SW 1271 (cell line): ENCODE measurements at regions not wholly inside any gene's neighbourhood (a gene's known extent, or its start where the extent isn't known, plus 50 kb on each side); places are given as distances from the start of the nearest gene placed in this dataset.

Source experiments
- DNase-seq, 2 experiments: peaks; one replicate each; lab custom pipeline; 2025; lab: John Stamatoyannopoulos, UW

DNA sequence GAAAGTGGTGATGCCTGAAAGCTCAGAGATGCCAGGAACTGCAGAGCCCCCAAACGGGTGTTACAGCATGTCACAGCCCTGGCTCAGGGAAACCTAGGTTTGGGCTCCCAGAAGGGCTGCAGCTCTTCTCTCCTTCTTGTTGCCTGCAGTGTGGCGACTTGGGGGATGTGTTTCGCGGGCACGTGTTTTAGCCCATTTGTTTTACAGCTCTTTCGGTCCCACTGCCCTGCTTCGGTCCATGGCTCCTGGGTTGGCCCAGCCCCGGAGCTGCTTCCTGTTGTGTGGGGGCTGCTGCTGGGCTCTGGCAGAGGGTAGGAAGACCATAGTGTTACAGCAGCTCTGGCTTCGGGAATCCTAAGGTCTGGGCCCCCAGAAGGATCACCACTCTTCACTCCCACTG is 222.9 kb upstream of the RIOK2 start:
- no peak for DNase-seq

DNA sequence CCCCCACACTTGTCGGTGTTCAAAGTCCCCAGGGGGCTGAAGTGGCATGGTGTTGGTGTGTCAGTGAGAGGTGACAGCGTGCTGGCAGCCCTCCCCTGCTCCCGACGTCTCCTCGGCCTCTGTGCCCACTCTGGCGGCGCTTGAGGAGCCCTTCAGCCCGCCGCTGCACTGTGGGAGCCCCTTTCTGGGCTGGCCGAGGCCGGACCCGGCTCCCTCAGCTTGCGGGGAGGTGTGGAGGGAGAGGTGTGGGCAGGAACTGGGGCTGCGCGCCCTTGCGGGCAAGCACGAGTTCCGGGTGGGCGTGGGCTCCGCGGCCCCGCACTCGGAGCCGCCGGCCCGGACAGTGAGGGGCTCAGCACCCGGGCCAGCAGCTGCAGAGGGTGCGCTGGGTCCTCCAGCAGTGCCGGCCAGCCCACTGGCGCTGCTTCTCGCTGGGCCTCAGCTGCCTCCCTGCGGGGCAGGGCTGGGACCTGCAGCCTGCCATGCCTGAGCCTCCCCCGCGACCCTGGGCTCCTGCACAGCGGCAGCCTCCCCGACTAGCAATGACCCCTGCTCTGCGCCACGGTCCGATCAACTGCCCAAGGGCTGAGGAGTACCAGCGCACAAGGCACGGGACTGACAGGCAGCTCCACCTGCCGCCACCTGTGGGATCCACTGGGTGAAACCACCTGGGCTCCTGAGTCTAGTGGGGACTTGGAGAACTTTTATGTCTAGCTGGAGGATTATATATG is 224.1 kb upstream of the RIOK2 start:
- DNase-seq, result no peak

- no peak for DNase-seq
Measured at GRCh38 chr5:97408331-97408730, 225.3 kb upstream of the RIOK2 start.

DNA sequence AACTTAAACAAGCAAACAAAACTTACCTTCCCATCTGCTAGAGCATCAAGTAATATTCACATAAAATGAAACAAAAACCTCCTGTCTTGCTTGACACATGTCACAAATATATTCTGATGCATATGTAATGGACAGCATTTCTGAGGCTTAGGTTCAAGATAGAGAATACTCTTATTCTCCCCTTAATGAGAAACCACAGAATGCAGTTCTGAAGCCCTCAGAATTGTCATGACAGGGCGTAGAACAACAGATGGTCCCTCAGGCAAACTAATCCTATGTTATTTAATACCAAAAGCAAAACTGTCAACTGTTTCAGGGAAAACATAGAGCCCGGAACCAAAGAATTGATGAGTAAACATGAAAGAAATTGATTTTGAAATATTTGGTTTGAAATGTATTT is 229.9 kb upstream of the RIOK2 start:
- no peak for DNase-seq

DNA sequence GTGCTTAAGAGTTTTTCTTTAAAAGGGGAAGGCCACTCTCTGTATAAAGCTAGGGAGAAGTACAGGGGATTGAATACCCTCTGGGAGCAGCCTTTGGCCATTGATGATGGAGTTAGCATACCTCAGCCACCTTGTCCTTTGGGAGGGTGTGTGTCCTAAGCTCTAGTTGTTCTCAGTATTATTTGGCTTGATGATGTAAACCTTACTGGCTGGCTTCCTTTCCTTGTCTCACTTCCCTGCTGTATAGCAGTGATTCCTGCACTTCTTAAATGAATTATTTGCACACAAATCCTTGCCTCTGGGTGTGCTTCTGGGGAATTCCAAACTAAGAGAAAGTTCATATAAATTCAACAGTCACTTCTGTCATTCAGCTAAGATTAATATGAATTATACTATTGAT is 234.9 kb upstream of the RIOK2 start:
- no peak for DNase-seq

DNA sequence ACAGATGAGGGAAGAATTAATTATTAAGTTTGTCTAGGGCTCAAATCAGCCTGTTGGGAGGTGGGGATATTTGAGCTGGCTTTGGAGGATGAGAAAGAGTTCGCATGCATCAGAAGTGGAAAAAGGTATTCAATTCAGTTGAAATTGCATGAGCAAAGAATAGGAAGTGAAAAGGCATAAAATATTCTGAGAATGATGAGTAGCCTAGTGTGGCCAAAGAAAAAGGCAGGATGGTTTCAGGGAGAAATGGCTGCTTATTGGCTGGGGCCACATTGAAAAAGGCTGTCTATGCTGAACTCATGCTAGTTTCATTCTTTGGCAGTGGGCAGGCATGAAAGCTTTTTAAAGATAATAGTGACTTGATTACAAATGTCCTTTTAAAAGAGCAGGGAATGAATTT is 235.4 kb upstream of the RIOK2 start:
- DNase-seq, result no peak

DNA sequence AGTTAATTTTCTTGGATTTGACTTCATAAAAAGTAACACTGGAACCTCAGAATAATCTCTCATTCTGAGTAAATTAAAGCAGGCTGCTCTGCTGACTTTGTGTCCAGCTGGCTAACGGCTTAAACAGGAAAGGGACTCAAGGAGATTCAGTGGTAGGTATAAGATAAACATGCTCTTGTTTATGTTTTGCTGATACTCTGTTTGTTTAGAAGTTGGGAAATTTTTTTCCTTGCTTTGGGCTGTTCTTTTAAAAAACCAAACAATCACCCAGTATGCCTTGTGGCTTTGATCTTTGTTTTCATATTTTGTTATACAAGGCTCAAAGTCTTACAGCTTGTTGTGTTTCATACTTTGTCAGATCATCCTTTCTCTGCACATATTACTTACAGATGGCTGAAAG is 237.6 kb upstream of the RIOK2 start:
- DNase-seq, result no peak

GRCh38 chr5:97422678-97423077 is 239.6 kb upstream of the RIOK2 start:
- DNase-seq, result no peak

DNA sequence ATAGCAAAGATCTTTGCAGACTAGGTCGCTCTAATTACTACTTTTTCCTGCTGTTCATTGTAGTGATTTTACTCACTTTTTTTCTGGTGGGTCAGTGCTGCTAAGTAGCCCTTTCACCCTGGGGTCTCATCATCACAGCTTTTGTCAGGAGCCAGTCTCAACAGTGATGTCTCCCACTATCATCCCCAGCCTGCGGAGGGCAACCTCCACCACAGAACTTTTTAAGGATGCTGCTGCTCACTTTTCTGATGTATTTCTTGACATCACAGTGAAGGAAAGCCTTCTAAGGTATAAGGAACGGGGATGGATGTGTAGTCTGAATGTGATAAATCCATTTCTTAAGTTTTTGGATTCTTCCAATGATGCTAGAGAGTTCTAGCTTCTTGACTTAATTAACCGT is 242.5 kb upstream of the RIOK2 start:
- DNase-seq, result peak in 1 of 2 experiments; percentile 21

- no peak for DNase-seq
Measured at GRCh38 chr5:97427235-97427634, 244.2 kb upstream of the RIOK2 start.

- no peak for DNase-seq
Measured at GRCh38 chr5:97434021-97434420, 251.0 kb upstream of the RIOK2 start.

DNA sequence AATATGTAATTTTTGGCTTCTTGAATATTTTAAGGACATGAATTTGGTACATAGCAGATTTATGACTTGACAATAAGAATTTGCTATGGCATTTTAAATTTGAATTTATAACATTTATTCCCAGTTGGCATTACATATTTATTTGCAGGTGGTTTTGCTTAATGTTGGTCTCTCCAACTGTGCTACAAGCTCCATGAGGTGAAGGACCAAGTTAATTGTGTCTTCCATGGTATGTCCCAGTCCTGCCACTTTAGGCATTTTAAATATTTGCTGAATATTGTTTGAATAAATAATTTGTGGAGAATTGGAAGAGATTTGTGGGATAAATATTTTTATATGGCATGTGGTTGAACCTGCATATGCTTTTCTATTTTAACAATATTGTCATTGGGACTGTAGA is 253.4 kb upstream of the RIOK2 start:
- no peak for DNase-seq

GRCh38 chr5:97443740-97444139 is 260.7 kb upstream of the RIOK2 start:
- no peak for DNase-seq

DNA sequence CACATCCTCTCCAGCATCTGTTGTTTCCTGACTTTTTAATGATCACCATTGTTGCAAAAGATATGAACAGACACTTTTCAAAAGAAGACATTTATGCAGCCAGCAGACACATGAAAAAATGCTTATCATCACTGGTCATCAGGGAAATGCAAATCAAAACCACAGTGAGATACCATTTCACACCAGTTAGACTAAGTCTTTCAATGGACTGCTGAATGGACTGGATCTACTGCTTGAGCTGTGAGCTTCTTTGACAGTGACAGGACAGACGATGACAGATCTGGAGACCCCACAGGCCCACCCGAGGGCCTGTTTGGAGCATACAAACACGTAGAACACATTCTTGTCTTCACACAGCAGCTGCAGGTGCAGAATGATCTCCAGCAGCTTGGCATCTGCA is 266.1 kb upstream of the RIOK2 start:
- no peak for DNase-seq

- DNase-seq, result no peak
Measured at GRCh38 chr5:97452646-97453045, 269.6 kb upstream of the RIOK2 start.

DNA sequence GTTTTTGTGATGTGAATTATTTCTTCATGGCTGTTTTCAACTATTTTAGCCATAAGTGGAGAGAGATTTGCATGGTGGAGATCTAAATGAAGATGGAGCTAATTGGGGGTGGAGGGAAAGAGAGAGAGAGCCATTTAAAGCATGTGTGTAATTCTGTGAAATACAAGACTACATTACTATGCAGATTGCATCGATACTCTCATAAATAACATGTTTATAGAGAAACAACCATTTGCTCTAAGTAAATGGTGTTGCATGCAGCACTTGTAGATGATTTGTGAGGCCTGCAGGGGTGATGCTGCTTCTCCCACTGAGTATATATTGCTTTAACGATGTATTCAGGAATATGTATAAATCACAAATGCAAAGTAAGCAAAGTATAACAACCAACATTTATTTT is 270.2 kb upstream of the RIOK2 start:
- no peak for DNase-seq

DNA sequence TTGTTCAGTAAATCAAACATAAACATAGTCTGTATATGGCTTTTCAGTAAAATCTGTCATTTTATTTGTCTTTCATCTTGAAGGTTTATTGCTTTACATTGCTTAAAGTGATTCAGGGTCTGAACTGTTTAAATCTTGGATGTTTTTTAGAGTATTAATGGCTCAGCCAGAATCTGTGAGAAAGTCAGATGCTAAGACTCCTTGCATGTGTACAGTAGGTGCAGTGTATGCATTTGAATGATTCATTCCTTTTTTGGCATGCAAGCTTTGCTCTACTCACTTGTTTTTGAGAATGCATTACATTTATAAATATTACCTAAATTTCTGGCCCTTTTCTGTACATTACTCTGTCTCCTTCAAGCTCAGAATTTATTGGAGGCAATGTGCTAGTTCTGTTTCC is 271.0 kb upstream of the RIOK2 start:
- no peak for DNase-seq

GRCh38 chr5:97455996-97456395 is 272.9 kb upstream of the RIOK2 start:
- no peak for DNase-seq

DNA sequence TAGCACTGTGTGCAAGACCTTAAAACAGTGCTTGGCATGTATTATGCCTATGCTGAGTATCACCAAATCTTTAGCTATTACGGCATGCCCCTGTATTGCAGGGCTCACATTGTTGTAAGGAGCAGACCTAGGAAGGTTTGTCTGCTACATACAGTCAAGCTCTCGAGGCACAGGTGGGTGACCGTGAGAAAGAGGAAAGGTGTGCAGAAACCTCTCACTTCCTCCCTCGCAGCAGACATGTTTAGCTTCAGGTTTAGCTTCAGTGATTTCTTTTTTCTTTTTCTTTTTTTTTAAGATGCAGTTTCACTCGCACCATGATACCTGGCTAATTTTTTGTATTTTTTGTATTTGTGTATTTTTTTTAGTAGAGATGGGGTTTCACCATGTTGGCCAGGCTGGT is 275.8 kb upstream of the RIOK2 start:
- no peak for DNase-seq

DNA sequence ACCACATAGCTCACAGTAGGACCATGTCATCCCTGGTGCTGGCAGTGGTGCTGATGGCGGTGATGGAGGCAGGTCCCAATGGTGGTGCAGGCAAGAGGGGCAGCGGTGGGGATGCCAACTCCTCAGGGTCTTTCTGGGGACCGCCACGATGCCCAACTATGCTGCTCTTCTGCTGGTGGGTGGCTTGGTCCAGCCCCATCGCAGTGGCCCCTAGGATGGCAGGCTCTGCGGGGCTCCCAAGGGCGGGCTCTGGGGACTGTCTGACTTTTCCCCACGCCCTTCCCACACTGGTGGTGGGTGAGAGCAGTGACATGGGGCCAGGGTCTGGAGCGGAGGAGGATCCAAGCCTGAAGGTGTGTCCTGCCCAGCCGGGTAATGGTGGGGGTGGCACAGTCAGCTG is 288.9 kb upstream of the RIOK2 start:
- DNase-seq, result no peak

DNA sequence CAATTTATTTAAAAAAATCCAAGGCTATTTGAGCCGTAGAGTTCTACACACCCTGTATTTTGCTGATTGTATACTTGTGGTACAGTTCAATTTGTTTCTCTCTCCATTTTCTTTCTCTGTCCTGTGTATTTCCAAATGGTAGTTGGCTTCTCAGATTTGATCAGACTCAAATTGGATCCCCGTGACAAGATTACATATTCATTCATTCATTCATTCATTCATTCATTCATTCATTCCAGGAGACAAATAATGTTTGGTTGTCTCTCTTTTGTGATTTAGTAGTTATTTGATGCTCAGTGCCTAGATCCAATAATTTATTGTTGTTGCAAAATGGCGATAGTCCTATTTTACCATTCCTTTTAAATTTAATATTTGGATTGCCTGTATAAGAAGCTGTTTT is 292.8 kb upstream of the RIOK2 start:
- DNase-seq, result no peak

DNA sequence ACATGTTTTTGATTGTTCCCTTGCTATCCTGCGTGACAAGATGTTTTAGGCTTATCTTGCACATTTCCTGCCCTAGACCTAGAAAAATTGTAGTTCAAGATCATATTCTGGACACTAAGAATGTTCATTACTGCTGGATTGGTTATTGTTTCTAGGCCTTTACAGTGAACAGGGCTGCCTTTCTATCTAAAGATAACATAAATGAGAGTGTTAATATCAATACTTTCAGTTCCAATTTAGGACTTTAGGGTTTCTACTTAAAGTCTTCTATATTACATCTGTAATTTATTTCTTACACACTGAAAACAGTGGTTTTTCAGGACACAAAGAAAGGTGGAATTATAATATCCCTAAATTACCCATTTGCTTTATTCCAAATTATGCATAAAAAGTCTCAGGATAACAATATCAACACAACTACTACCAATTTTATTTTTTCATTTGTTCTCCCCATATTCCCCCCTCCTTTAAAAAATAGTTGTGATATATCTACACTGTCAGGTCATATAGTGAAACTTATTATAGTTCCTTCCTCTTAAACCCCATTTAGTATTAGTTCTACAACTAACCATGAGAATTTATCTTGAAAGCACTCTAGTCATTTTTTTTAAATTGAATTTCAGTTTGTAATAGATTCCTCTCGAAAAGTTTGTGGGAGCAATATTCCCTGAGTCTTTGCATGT is 293.9 kb upstream of the RIOK2 start:
- DNase-seq, result no peak

DNA sequence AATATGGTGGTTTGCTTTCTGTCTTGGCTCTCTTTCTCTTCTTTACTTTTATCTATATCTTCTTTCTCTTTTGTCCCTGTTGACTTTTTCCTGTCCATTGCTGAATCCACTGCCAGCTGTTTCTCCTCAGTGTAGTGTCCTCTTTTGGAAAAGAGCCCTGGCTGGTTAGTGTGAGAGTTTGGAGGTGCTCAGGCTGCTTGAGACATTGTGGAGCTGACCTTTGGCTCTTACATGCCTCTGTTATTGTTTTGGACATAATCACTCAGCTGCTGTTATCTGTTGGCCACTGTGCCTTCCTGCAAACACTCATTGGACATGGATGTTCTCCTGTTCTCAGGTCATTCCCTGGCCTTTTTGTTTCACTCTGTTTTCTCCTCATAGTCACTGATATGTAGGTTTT is 295.4 kb upstream of the RIOK2 start:
- DNase-seq, result no peak

GRCh38 chr5:97480313-97480712 is 297.3 kb upstream of the RIOK2 start:
- no peak for DNase-seq
